ENCODE measurements at regions not wholly inside any gene's neighbourhood (a gene's known extent, or its start where the extent isn't known, plus 50 kb on each side); places are given as distances from the start of the nearest gene placed in this dataset.

DNA sequence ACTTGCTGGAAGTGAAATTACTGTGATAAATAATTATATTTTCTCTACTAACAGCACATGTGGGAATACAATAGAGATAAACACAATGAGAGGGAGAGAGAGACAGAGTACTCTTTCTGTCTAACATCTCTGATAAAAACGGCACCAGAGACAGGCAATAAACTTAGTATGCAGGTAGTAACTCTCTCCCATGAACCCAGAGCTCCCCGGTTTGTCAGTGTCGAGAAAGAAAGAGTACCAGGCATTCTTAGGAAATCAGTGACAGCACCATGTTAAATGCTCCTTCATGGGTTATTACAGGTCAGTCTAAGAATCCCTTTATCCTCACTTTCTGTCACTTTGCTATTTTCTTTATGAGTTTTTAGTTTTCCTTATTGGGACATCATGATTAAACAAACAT, 110.7 kb upstream of the EPHA3 start:
- DNase-seq (ENCODE audit: low read depth), result no peak
- no peak overlapping the region for H3K4me3 ChIP-seq (ENCODE audit: low read depth, low read length)
- TF ChIP-seq, protein P1, sequence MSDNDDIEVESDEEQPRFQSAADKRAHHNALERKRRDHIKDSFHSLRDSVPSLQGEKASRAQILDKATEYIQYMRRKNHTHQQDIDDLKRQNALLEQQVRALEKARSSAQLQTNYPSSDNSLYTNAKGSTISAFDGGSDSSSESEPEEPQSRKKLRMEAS (IDR thresholded peaks at IDR 0.05; ENCODE audit: low read depth, low read length), result no peak
- TF ChIP-seq POLR2A (IDR thresholded peaks at IDR 0.05; ENCODE audit: extremely low read depth, insufficient read length) (no peak), MYC (IDR thresholded peaks at IDR 0.05; ENCODE audit: low read depth, low read length) (no peak), CTCF (IDR thresholded peaks at IDR 0.05; ENCODE audit: low read depth, low read length) (no peak)

DNA sequence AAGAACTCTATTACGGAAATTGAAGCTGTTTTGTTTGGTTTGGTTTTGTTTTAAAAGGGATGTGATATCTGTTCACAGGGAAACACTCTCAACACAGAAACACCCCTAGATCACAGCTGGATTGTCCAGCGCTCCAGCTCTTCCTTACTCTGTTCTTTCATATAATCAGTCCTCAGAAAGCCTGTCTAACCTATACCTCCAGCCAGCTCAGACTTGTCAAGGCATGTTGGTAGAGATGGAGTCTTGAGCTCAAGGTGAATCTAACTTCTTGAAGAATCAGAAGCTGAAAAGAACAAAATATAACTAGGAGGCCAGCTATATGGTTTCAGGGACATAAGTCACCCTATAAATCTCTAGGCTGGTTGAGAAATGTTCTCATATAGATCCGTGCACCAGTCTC, 110.2 kb upstream of the EPHA3 start:
- DNase-seq (ENCODE audit: low read depth), result no peak
- TF ChIP-seq, protein P1 (IDR thresholded peaks at IDR 0.05; ENCODE audit: low read depth, low read length), result no peak
- TF ChIP-seq CTCF (IDR thresholded peaks at IDR 0.05; ENCODE audit: low read depth, low read length) (no peak), MYC (IDR thresholded peaks at IDR 0.05; ENCODE audit: low read depth, low read length) (no peak), POLR2A (IDR thresholded peaks at IDR 0.05; ENCODE audit: extremely low read depth, insufficient read length) (no peak)
- no peak overlapping the region for H3K4me3 ChIP-seq (ENCODE audit: low read depth, low read length)

- H3K4me3 ChIP-seq (ENCODE audit: low read depth, low read length), result no peak overlapping the region
- TF ChIP-seq, protein P1 (IDR thresholded peaks at IDR 0.05; ENCODE audit: low read depth, low read length), result no peak
- TF ChIP-seq MYC (IDR thresholded peaks at IDR 0.05; ENCODE audit: low read depth, low read length) (no peak), CTCF (IDR thresholded peaks at IDR 0.05; ENCODE audit: low read depth, low read length) (no peak), POLR2A (IDR thresholded peaks at IDR 0.05; ENCODE audit: extremely low read depth, insufficient read length) (no peak)
- DNase-seq (ENCODE audit: low read depth), result no peak
Observed at GRCh38 chr3:89000886-89001285, 106.5 kb upstream of the EPHA3 start.

GRCh38 chr3:89002191-89002590, 105.2 kb upstream of the EPHA3 start:
- no peak for DNase-seq (ENCODE audit: low read depth)
- no peak overlapping the region for H3K4me3 ChIP-seq (ENCODE audit: low read depth, low read length)
- no peak for TF ChIP-seq MYC (IDR thresholded peaks at IDR 0.05; ENCODE audit: low read depth, low read length)

- DNase-seq (ENCODE audit: low read depth), result no peak
- H3K4me3 ChIP-seq (ENCODE audit: low read depth, low read length), result no peak overlapping the region
- TF ChIP-seq CTCF (IDR thresholded peaks at IDR 0.05; ENCODE audit: low read depth, low read length) (no peak), POLR2A (IDR thresholded peaks at IDR 0.05; ENCODE audit: extremely low read depth, insufficient read length) (no peak), MYC (IDR thresholded peaks at IDR 0.05; ENCODE audit: low read depth, low read length) (no peak)
- TF ChIP-seq, protein P1 (IDR thresholded peaks at IDR 0.05; ENCODE audit: low read depth, low read length), result no peak
Observed at GRCh38 chr3:89013536-89013935, 93.9 kb upstream of the EPHA3 start.

- TF ChIP-seq, protein P1 (IDR thresholded peaks at IDR 0.05; ENCODE audit: low read depth, low read length), result no peak
- no peak for TF ChIP-seq MYC (IDR thresholded peaks at IDR 0.05; ENCODE audit: low read depth, low read length)
- TF ChIP-seq CTCF (IDR thresholded peaks at IDR 0.05; ENCODE audit: low read depth, low read length), result no peak
- TF ChIP-seq POLR2A (IDR thresholded peaks at IDR 0.05; ENCODE audit: extremely low read depth, insufficient read length), result no peak
- no peak for DNase-seq (ENCODE audit: low read depth)
- H3K4me3 ChIP-seq (ENCODE audit: low read depth, low read length), result no peak overlapping the region
Observed at GRCh38 chr3:89017531-89017930, 89.9 kb upstream of the EPHA3 start.

Data from NB4 (cell line).